H1 (cell line): ENCODE measurements at regions not wholly inside any gene's neighbourhood (a gene's known extent, or its start where the extent isn't known, plus 50 kb on each side); places are given as distances from the start of the nearest gene placed in this dataset.

ENCODE experiments used
- EZH2 ChIP-seq: fragments of 200-600 bp; sonication (generic); IDR thresholded peaks from 2 replicates; pipeline ENCODE4 v1.7.1; 2012; ENCODE audit warnings: low read depth, mild to moderate bottlenecking, moderate library complexity, low read length, inconsistent platforms; ENCODE audit not compliant: severe bottlenecking
- MAFK ChIP-seq: IDR thresholded peaks from 2 replicates; pipeline ENCODE4 v1.6.1; 2012; ENCODE audit warnings: low read depth, mild to moderate bottlenecking, improper control_type of control experiment, low read length
- RBBP5 ChIP-seq: IDR thresholded peaks from 2 replicates; pipeline ENCODE4 v1.7.1; 2012; ENCODE audit warnings: low read depth, mild to moderate bottlenecking, inconsistent platforms, low read length, moderate library complexity, borderline replicate concordance
- SP1 ChIP-seq: IDR thresholded peaks from 2 replicates; pipeline ENCODE4 v1.6.1; 2011; ENCODE audit warnings: low read depth, low read length

DNA sequence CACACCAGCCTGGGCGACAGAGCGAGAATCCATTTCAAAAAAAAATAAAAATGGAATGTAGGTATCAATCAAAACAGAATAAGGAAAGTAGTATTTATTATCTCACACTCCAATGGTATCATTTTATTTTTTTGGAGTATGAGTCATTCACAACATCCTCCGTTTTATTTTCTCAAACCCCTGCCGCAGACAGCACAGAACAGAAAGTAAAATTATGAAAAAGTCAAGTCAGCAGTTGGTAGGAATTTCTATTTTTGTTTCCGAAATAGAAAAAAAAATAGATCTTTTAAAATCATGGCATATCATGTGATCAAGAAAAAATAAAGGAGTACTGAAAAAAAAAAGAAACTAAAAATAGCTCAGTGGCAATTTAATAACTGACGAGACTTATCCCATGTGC, 490.7 kb upstream of the TENM3 start (continued):
- no peak for TF ChIP-seq MAFK
- TF ChIP-seq RBBP5: no peak
- no peak for TF ChIP-seq EZH2
- TF ChIP-seq SP1: no peak
